Activated B cell treated with CpG ODN at 0.5 μM for 24 hours (primary cell): ENCODE measurements at regions not wholly inside any gene's neighbourhood (a gene's known extent, or its start where the extent isn't known, plus 50 kb on each side); places are given as distances from the start of the nearest gene placed in this dataset.
A peak's percentile ranks its signal among the peaks of the same experiment; 100 is the strongest.

Source experiments
- ATAC-seq: fragments of 200-7000 bp; cut with Tn5 transposase; one replicate; pipeline ENCODE4 v1.10.0; 2021; ENCODE audit warnings: low read depth, mild to moderate bottlenecking, moderate library complexity
- CTCF ChIA-PET: fragments of 350-600 bp; sonication (Branson Sonifier 250); formaldehyde crosslinking; loops from one replicate; lab custom pipeline; 2021; ENCODE audit warnings: antibody characterized with exemption; lab: Charles Lee
- POLR2A ChIA-PET: fragments of 350-600 bp; sonication (Branson Sonifier 250); formaldehyde crosslinking; loops from one replicate; lab custom pipeline; 2021; ENCODE audit warnings: antibody characterized with exemption; lab: Charles Lee
- DNase-seq: peaks from one replicate; pipeline ENCODE4 v3.0.0; 2022
- H3K27ac Mint-ChIP-seq: one replicate; pipeline ENCODE4 v1.8.0; 2020; ENCODE audit warnings: mixed read lengths
- H3K27me3 Mint-ChIP-seq: one replicate; pipeline ENCODE4 v1.8.0; 2021; ENCODE audit warnings: mixed read lengths
- H3K36me3 Mint-ChIP-seq: one replicate; pipeline ENCODE4 v1.8.0; 2021; ENCODE audit warnings: low read depth, mixed read lengths
- H3K4me1 Mint-ChIP-seq: one replicate; pipeline ENCODE4 v1.8.0; 2021; ENCODE audit warnings: mixed read lengths
- H3K4me3 Mint-ChIP-seq: one replicate; pipeline ENCODE4 v1.8.0; 2020; ENCODE audit warnings: mild to moderate bottlenecking, mixed read lengths
- H3K9me3 Mint-ChIP-seq: one replicate; pipeline ENCODE4 v1.8.0; 2020; ENCODE audit warnings: mixed read lengths
- intact Hi-C: fragments of 100-400 bp; cut with micrococcal nuclease; formaldehyde crosslinking; loops from one replicate; pipeline ENCODE4 v1.15.1; 2024
- TF ChIP-seq, protein P1 (sequence below): fragments of 200-600 bp; IDR thresholded peaks from one replicate; pipeline ENCODE4 v1.8.0; 2022; ENCODE audit warnings: antibody characterized with exemption, mild to moderate bottlenecking

DNA sequence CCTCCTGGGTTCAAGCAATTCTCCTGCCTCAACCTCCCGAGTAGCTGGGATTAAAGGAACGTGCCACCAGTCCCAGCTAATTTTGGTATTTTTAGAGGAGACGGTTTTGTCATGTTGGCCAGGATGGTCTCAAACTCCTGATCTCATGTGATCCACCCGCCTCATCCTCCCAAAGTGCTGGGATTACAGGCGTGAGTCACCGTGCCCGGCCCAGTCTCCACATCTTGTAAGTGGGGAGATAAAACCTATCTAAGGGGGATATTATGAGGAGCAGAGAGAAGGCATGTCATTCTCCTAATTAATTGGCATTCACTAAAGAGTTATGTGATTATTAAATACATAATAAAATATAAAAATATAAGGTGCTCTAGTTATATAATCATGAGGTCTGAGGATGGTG lies 94.1 kb upstream of the BOD1 start:
- ATAC-seq (no peak), DNase-seq (no peak)
- CTCF ChIA-PET = no interaction called here
- H3K4me3 Mint-ChIP-seq = no peak overlapping the region
- H3K27me3 Mint-ChIP-seq = no peaks in the 10 kb centered on the region
- POLR2A ChIA-PET = interaction anchor here (0.6 kb wide), 1 partner anchor 82 kb away, joined by 8 read pairs; no protein-coding TSS in a partner anchor
- no peak overlapping the region for H3K27ac Mint-ChIP-seq
- H3K9me3 Mint-ChIP-seq = no peaks in the 10 kb centered on the region
- H3K36me3 Mint-ChIP-seq = no peaks in the 10 kb centered on the region
- H3K4me1 Mint-ChIP-seq = peaks cover 55% of the 10 kb centered on the region
- TF ChIP-seq, protein P1, sequence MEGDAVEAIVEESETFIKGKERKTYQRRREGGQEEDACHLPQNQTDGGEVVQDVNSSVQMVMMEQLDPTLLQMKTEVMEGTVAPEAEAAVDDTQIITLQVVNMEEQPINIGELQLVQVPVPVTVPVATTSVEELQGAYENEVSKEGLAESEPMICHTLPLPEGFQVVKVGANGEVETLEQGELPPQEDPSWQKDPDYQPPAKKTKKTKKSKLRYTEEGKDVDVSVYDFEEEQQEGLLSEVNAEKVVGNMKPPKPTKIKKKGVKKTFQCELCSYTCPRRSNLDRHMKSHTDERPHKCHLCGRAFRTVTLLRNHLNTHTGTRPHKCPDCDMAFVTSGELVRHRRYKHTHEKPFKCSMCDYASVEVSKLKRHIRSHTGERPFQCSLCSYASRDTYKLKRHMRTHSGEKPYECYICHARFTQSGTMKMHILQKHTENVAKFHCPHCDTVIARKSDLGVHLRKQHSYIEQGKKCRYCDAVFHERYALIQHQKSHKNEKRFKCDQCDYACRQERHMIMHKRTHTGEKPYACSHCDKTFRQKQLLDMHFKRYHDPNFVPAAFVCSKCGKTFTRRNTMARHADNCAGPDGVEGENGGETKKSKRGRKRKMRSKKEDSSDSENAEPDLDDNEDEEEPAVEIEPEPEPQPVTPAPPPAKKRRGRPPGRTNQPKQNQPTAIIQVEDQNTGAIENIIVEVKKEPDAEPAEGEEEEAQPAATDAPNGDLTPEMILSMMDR = no peak
- intact Hi-C loops = no loop called here

GRCh38 chr5:173711466-173711865 lies 95.0 kb upstream of the BOD1 start:
- Mint-ChIP-seq H3K36me3 (no peaks in the 10 kb centered on the region), H3K4me3 (no peak overlapping the region), H3K27ac (no peak overlapping the region), H3K4me1 (peaks cover 51% of the 10 kb centered on the region), H3K9me3 (no peaks in the 10 kb centered on the region), H3K27me3 (no peaks in the 10 kb centered on the region)
- no peak for DNase-seq
- ChIA-PET POLR2A (no interaction called here), CTCF (no interaction called here)
- TF ChIP-seq, protein P1 = no peak
- ATAC-seq = no peak
- intact Hi-C loops = no loop called here

- ChIA-PET CTCF (no interaction called here), POLR2A (interaction anchor here (0.9 kb wide), 1 partner anchor 206 kb away, joined by 3 read pairs; no protein-coding TSS in a partner anchor)
- intact Hi-C loops = no loop called here
- Mint-ChIP-seq H3K9me3 (no peaks in the 10 kb centered on the region), H3K27ac (no peak overlapping the region), H3K4me3 (peak overlapping the region; percentile 29), H3K4me1 (peaks cover 39% of the 10 kb centered on the region), H3K27me3 (no peaks in the 10 kb centered on the region), H3K36me3 (no peaks in the 10 kb centered on the region)
- TF ChIP-seq, protein P1 = no peak
- DNase-seq (no peak), ATAC-seq (no peak)
Observed at GRCh38 chr5:173712609-173713175, 96.2 kb upstream of the BOD1 start.

DNA sequence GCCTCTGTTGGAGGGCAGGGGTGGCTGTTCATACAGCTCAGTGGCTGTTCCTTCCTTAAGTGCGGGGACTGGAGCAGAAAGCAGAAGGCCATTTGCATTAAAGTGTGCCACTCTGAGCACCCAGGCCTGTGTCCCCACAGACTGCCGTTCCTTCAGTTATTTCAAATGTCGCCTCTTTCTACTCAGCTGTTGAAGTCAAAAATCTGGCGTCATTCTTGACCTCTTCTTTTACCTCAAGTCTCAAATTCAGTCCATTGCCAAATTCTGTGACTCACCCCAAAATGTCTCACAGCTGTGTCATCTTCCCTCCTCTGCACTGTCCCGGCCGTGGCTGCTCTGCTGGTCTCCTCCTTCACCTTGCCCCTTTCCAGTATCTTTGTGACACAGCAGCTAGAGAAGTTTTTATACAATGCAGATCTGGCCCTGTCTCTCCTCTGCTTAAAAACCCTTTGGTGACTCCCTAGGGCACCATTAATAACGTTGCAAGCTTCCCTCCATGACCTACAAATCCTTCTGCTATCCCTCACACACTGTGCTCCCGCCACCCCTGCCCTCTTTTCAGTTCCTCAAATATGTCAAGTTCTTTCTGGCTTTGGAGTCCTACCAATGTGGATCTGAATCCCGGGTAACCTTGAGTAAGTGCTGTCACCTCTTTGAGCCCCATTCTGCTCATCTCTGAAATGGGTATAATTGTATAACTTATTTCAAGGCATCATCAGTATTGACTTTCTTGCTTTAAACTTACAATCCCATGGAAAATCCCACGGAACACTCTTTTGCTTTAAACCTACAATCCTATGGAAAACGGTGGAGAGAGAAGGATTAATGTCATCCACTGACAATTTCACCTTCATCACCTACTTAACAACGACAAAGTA lies 98.3 kb upstream of the BOD1 start:
- Mint-ChIP-seq H3K27ac (peak overlapping the region; percentile 3), H3K36me3 (no peaks in the 10 kb centered on the region), H3K4me1 (peaks cover 33% of the 10 kb centered on the region), H3K27me3 (no peaks in the 10 kb centered on the region), H3K4me3 (no peak overlapping the region), H3K9me3 (no peaks in the 10 kb centered on the region)
- ATAC-seq (peak; percentile 81), DNase-seq (no peak)
- intact Hi-C loops = no loop called here
- ChIA-PET POLR2A (no interaction called here), CTCF (no interaction called here)
- TF ChIP-seq, protein P1 = no peak

DNA sequence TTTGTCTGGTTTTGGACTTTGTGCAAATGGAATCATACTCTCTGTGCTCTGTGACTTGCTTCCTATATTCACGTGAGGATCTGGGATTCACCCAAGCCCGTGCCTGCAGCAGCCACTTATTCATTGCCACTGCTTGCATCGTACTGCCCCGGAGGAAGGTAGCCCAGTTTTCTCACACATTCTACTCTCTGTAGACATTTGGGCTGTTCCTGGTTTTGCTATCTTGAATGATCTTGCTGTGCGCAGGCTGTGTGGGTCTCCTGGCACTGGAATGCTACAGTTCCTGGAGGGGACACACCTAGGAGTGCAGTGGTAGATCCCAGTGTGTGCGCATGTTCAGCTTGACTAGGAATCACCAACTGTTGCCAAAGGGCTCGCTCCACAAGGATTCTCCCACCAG lies 99.2 kb upstream of the BOD1 start:
- TF ChIP-seq, protein P1 = no peak
- no peaks in the 10 kb centered on the region for H3K36me3 Mint-ChIP-seq

More for the DNA sequence above, 99.2 kb upstream of the BOD1 start:
- intact Hi-C loops = no loop called here
- ATAC-seq (no peak), DNase-seq (no peak)
- Mint-ChIP-seq H3K9me3 (no peaks in the 10 kb centered on the region), H3K27ac (no peak overlapping the region), H3K4me3 (no peak overlapping the region), H3K27me3 (no peaks in the 10 kb centered on the region), H3K4me1 (peaks cover 33% of the 10 kb centered on the region)
- ChIA-PET CTCF (no interaction called here), POLR2A (no interaction called here)
